ENCODE measurements at regions not wholly inside any gene's neighbourhood (a gene's known extent, or its start where the extent isn't known, plus 50 kb on each side); places are given as distances from the start of the nearest gene placed in this dataset.

- no peak for FAIRE-seq
- no peak for DNase-seq (ENCODE audit: insufficient read length, low spot score)
Observed at GRCh38 chr15:95345867-95346266, 984.6 kb upstream of the NR2F2 start.

- FAIRE-seq (no peak), DNase-seq (ENCODE audit: insufficient read length, low spot score) (no peak)
Observed at GRCh38 chr15:95346721-95347475, 983.6 kb upstream of the NR2F2 start.

- FAIRE-seq = no peak
- no peak for DNase-seq (ENCODE audit: insufficient read length, low spot score)
Observed at GRCh38 chr15:95347837-95348236, 982.7 kb upstream of the NR2F2 start.

GRCh38 chr15:95350908-95351307, 979.6 kb upstream of the NR2F2 start:
- no peak for DNase-seq (ENCODE audit: insufficient read length, low spot score)
- no peak for FAIRE-seq

- FAIRE-seq = no peak
- no peak for DNase-seq (ENCODE audit: insufficient read length, low spot score)
Observed at GRCh38 chr15:95352631-95353187, 977.8 kb upstream of the NR2F2 start.

- FAIRE-seq (no peak), DNase-seq (ENCODE audit: insufficient read length, low spot score) (no peak)
Observed at GRCh38 chr15:95353512-95353911, 977.0 kb upstream of the NR2F2 start.

- DNase-seq (ENCODE audit: insufficient read length, low spot score) (no peak), FAIRE-seq (no peak)
Observed at GRCh38 chr15:95359966-95360365, 970.5 kb upstream of the NR2F2 start.

GRCh38 chr15:95362306-95362705, 968.2 kb upstream of the NR2F2 start:
- DNase-seq (ENCODE audit: insufficient read length, low spot score) (no peak), FAIRE-seq (no peak)

GRCh38 chr15:95363646-95364045, 966.9 kb upstream of the NR2F2 start:
- DNase-seq (ENCODE audit: insufficient read length, low spot score) (no peak), FAIRE-seq (no peak)

GRCh38 chr15:95365511-95366107, 964.9 kb upstream of the NR2F2 start:
- FAIRE-seq = no peak
- DNase-seq (ENCODE audit: insufficient read length, low spot score) = no peak

- FAIRE-seq (no peak), DNase-seq (ENCODE audit: insufficient read length, low spot score) (no peak)
Observed at GRCh38 chr15:95368191-95368590, 962.3 kb upstream of the NR2F2 start.

GRCh38 chr15:95368755-95369601, 961.5 kb upstream of the NR2F2 start:
- FAIRE-seq = no peak
- DNase-seq (ENCODE audit: insufficient read length, low spot score) = no peak

- no peak for DNase-seq (ENCODE audit: insufficient read length, low spot score)
- no peak for FAIRE-seq
Observed at GRCh38 chr15:95370291-95370690, 960.2 kb upstream of the NR2F2 start.

GRCh38 chr15:95371664-95372063, 958.8 kb upstream of the NR2F2 start:
- no peak for FAIRE-seq

GRCh38 chr15:95375281-95375680, 955.2 kb upstream of the NR2F2 start:
- FAIRE-seq (no peak), DNase-seq (ENCODE audit: insufficient read length, low spot score) (no peak)

More at GRCh38 chr15:95371664-95372063, 958.8 kb upstream of the NR2F2 start:
- DNase-seq (ENCODE audit: insufficient read length, low spot score) = no peak

GRCh38 chr15:95377258-95377852, 953.1 kb upstream of the NR2F2 start:
- DNase-seq (ENCODE audit: insufficient read length, low spot score) (no peak), FAIRE-seq (no peak)

GRCh38 chr15:95394186-95395067, 936.1 kb upstream of the NR2F2 start:
- DNase-seq (ENCODE audit: insufficient read length, low spot score) (no peak), FAIRE-seq (peak; percentile 26)

- DNase-seq (ENCODE audit: insufficient read length, low spot score) (no peak), FAIRE-seq (no peak)
Observed at GRCh38 chr15:95400428-95400827, 930.1 kb upstream of the NR2F2 start.

GRCh38 chr15:95401587-95401986, 928.9 kb upstream of the NR2F2 start:
- DNase-seq (ENCODE audit: insufficient read length, low spot score) (no peak), FAIRE-seq (no peak)

- DNase-seq (ENCODE audit: insufficient read length, low spot score) (no peak), FAIRE-seq (no peak)
Observed at GRCh38 chr15:95405447-95405846, 925.1 kb upstream of the NR2F2 start.
